NCI-H2029 treated with DMSO at 0.1 percent for 48 hours (cell line): ENCODE measurements at regions not wholly inside any gene's neighbourhood (a gene's known extent, or its start where the extent isn't known, plus 50 kb on each side); places are given as distances from the start of the nearest gene placed in this dataset.

Source experiments
- DNase-seq: peaks from one replicate; lab custom pipeline; 2025; lab: John Stamatoyannopoulos, UW

- DNase-seq = no peak
Observed at GRCh38 chr6:22621701-22622100, 52.3 kb downstream of the HDGFL1 start.

GRCh38 chr6:22622351-22622750, 53.0 kb downstream of the HDGFL1 start:
- DNase-seq = no peak

- DNase-seq = no peak
Observed at GRCh38 chr6:22622813-22623212, 53.4 kb downstream of the HDGFL1 start.

GRCh38 chr6:22627644-22628043, 58.3 kb downstream of the HDGFL1 start:
- no peak for DNase-seq

- no peak for DNase-seq
Observed at GRCh38 chr6:22631091-22631490, 61.7 kb downstream of the HDGFL1 start.

- no peak for DNase-seq
Observed at GRCh38 chr6:22632581-22633145, 63.3 kb downstream of the HDGFL1 start.

- DNase-seq = no peak
Observed at GRCh38 chr6:22636452-22636851, 67.1 kb downstream of the HDGFL1 start.

- no peak for DNase-seq
Observed at GRCh38 chr6:22637782-22638181, 68.4 kb downstream of the HDGFL1 start.

- no peak for DNase-seq
Observed at GRCh38 chr6:22638320-22638719, 69.0 kb downstream of the HDGFL1 start.

GRCh38 chr6:22642254-22642653, 72.9 kb downstream of the HDGFL1 start:
- no peak for DNase-seq

GRCh38 chr6:22643780-22644179, 74.4 kb downstream of the HDGFL1 start:
- DNase-seq = no peak

- DNase-seq = no peak
Observed at GRCh38 chr6:22647719-22648118, 78.4 kb downstream of the HDGFL1 start.

- no peak for DNase-seq
Observed at GRCh38 chr6:22651731-22652130, 82.4 kb downstream of the HDGFL1 start.

- no peak for DNase-seq
Observed at GRCh38 chr6:22653980-22654610, 84.7 kb downstream of the HDGFL1 start.

GRCh38 chr6:22656706-22657351, 87.5 kb downstream of the HDGFL1 start:
- no peak for DNase-seq

- DNase-seq = no peak
Observed at GRCh38 chr6:22657352-22657980, 88.1 kb downstream of the HDGFL1 start.

GRCh38 chr6:22658183-22658582, 88.8 kb downstream of the HDGFL1 start:
- DNase-seq = no peak

GRCh38 chr6:22658934-22659333, 89.6 kb downstream of the HDGFL1 start:
- no peak for DNase-seq

GRCh38 chr6:22664968-22665367, 95.6 kb downstream of the HDGFL1 start:
- DNase-seq = no peak

- DNase-seq = no peak
Observed at GRCh38 chr6:22666021-22666420, 96.7 kb downstream of the HDGFL1 start.

GRCh38 chr6:22666586-22666985, 97.2 kb downstream of the HDGFL1 start:
- DNase-seq = no peak

- DNase-seq = no peak
Observed at GRCh38 chr6:22667855-22668254, 98.5 kb downstream of the HDGFL1 start.

GRCh38 chr6:22668307-22668706, 98.9 kb downstream of the HDGFL1 start:
- DNase-seq = no peak
